SIG-M5 treated with dmso at 0.1 percent for 504 hours (cell line): ENCODE measurements at regions not wholly inside any gene's neighbourhood (a gene's known extent, or its start where the extent isn't known, plus 50 kb on each side); places are given as distances from the start of the nearest gene placed in this dataset.

Experiments used
- DNase-seq: peaks from one replicate; lab custom pipeline; 2025; ENCODE audit not compliant: unreplicated experiment; lab: John Stamatoyannopoulos, UW

GRCh38 chr16:86391486-86391885 is 118.8 kb upstream of the FOXF1 start:
- no peak for DNase-seq

DNA sequence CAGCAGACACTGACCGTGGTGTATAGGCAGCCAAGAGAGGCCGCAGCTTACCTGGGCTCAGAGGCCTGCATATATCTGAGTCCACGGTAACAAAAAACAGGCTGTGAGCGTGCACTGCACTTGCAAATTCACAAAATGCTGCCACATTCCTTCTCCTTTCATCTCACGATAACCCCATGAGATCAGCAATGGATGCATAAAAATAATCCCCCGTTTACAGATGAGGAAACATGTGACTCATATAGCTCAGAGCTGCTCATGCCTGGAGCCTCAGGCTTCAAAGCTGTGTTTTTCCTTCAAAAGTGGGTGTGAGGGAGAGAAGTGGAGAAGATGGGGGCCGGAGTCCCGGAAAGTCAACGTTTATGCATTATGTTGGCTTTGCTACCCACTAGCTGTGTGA is 118.3 kb upstream of the FOXF1 start:
- no peak for DNase-seq

GRCh38 chr16:86392436-86393152 is 117.7 kb upstream of the FOXF1 start:
- no peak for DNase-seq

GRCh38 chr16:86393907-86394626 is 116.3 kb upstream of the FOXF1 start:
- DNase-seq = no peak

DNA sequence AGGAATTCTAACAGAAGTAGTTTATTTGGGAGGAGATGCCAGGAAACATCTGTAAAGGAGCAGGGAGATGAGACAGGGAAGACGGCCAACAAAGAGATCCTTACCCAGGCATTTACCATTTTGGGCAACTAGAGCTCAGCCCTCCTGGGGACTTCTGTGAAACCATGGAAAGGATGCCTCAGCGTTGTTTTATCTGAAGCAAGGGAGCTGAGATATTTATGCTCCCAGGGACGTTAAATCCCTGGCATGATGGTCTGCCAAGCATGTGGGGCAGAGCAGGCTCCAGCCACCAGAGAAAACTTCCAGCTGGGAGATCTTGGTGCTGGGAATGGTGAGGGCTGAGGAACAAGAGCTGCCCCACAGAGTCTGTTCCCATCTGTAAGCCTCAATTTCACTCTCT is 114.8 kb upstream of the FOXF1 start:
- DNase-seq = no peak

DNA sequence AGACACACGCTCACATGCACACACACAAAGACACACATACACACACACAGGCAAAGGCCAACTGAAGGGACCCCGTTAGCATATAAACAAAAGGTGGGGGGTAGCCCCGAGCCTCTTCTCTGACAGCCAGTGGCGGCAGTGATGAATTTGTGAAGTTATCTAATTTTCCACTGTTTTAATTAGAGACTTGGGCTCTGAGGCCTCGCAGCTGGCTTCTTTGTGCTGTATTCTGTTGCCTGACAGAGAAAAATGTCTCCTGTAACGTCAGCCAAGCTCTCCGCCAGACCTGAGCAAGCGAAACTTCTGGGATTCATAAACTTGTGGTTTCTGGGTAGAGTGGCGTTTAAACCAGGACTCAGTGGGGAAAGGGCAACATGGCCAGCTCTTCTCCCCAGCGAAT is 113.9 kb upstream of the FOXF1 start:
- no peak for DNase-seq

DNA sequence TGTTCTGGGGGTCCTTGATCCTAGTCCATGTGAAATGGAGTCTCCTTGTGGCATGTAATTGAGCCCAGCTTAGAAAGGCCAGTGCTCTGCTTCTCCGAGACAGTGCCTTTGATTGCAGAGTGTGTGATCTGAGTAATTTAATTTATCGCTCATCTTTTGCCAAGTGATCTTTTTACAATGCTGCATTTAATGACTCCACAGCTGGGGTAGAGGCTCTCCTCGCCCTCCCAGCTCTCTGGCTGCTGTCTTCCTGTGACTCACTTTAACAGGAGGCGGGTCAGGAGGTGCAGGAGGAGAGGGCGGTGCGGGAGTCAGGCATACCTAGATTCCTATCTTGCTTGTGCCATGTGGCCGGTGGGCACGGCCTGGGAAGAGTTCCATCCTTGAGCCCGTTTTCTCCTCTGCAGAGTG is 113.4 kb upstream of the FOXF1 start:
- DNase-seq = no peak

DNA sequence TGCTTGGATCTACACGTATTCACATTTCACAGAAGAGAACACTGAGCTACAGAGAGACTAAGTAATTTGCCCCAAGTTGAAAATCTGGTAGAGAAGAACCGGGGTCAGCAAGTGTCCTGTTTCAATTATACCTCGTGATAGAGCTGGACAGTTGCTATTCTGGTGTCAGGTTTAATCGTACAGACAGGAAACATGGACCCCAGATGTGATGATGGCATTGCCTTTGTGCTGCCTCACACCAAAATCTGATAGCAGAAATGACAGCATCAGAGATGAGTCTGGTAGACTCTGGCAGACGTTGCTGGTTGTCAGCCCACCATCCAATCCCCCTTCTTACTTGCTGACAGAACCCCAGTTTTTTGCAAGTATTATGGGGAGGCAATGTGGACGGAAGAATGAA is 112.1 kb upstream of the FOXF1 start:
- no peak for DNase-seq

- no peak for DNase-seq
Measured at GRCh38 chr16:86398622-86399021, 111.7 kb upstream of the FOXF1 start.

DNA sequence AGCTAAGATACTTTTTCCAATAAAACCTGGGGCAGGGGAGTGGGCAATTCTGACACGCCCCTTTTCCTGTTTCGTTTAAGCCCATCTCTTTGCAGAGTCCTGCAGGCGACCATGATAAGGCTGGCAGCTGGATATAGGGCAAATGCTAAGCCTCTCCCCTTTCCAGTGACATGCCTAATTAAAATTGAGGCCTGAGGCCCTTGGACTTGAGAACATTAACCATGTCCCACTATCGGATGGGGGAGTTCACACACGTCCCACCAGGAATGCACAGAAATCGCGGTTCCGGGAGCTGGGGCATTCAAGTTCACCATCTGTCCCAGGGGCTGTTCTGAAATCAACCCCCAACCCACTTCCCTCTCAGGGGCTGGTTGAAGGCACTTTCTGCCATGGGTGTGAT is 109.2 kb upstream of the FOXF1 start:
- no peak for DNase-seq

DNA sequence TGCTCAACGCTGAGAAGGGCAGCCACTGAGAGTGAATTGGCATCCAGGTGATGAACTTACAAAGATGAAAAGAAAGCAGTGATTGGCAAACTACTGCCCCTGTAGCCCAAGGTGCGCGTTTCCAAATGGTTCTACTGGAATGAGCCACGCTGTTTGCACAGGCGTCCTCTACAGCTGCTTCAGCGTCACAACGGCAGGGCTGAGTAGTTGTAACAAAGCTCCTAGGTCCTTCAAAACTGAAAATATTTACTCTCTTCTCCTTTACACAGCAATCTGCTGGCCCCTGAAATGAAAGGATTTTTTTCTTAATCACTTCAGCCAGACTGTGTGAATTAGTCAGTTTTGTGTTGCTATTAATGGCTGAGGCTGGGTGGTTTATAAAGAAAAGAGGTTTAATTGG is 107.2 kb upstream of the FOXF1 start:
- DNase-seq = no peak

GRCh38 chr16:86403541-86404163 is 106.7 kb upstream of the FOXF1 start:
- peak; percentile 1 for DNase-seq

- DNase-seq = no peak
Measured at GRCh38 chr16:86404678-86405077, 105.6 kb upstream of the FOXF1 start.

- DNase-seq = no peak
Measured at GRCh38 chr16:86405319-86405718, 105.0 kb upstream of the FOXF1 start.

DNA sequence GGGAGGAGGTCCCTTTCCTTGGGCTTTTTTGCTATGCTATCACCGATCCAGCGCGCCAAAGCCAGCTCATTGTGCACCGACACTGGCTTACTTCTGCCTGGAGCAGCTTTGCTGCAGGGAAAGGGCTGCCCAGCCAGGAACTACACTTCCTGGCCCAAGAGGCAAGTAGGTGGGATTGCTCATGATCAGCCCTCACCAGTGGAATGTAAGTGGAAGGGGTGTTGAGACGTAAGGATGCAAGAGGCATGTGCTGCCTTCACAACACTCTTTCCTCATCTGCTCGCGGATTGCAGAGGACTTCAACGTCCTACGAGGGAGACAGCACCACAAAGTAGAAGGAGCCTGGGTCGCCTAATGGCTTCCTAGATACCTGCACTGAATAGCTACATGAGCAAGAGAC is 104.3 kb upstream of the FOXF1 start:
- no peak for DNase-seq

DNA sequence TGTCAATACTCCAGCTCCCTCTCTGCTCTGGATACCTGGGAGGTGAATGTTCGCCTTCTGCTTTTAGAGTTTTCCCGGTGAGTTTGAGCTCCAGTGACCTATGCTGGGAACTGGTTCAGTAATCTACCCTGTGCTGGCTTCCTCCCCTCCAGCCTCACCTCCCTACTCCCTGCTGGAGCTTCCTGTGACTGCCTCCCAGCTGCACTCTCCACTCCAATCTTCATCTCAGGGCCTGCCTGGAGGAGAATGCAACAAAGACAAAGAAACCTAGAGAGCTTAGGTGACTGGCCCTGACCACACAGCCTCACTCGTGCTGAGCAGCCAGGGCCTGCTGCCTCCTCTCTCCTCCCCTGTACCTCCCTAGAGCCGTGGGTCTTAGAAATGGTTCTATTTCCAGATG is 101.6 kb upstream of the FOXF1 start:
- no peak for DNase-seq

DNA sequence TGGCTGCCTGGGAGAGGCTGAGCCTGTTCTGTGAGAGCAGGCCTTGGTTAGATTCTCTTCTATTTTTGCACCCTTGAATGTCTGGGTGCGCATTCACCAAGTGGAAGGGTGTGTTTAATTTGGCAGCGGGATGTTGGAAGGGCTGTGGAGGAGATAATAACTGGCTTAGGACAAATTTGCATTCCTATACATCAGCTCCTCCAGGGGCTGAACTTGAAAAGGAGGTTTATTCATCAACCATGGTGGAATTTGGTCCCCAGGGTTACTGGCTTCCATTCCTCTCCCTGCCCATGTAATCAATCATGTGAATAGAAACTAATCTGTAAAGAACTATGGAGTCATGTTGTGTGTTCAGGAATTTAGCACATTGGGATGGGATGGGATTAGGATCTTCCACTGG is 100.2 kb upstream of the FOXF1 start:
- DNase-seq = no peak

DNA sequence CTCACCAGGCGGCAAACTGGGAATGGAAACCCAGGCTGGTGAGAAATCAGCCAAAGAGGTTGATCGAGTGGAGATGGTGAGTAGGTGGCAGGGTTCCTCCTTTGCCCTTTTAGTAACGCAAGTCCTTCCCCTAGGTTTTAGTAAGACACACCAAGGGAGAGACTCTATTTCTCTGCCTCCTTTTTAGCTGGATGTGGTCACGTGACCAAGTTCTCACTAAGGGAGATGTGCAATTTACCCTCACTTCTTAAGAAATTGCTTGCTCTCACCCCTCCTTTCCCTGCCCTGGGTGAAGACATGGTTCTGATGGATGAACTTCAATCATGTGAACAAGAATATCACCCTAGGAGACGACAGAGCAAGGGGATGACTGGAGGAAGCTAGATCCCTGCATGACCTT is 99.8 kb upstream of the FOXF1 start:
- no peak for DNase-seq

GRCh38 chr16:86411897-86412296 is 98.4 kb upstream of the FOXF1 start:
- DNase-seq = no peak

DNA sequence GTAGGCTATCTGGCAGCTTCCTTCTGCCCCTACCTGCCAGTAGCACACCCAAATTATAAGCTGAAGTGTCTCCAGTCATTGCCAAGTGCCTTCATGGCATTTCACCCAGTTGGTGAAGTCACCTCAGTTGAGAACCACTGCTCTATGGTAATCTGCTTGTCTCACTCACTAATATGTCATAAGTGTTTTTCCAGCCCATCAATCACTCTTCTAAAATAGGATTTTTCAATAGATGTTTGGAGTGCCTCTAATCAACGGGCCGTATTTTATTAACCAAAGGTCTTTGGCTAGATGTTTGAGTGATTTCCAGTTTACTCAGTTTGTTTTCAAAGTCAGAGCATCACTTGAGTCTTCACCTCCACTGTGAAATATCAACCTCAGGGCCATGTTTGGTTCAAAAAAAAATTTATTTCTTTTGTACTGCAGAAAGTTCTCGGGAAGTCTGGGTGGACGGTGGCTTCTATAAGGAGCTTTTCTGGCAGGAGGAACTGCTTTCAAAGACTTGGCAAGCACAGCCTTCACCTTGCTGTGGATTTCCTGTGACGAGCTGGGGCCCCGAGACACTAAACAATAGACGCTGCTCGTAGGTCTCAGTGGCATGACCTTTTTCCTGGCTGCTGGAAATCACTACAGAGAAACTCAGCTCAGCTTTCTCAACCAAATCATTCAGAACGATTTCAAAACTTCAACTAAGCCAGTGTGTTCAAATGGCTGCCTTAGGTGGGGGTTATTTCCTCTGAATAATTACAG is 95.2 kb upstream of the FOXF1 start:
- DNase-seq = no peak

DNA sequence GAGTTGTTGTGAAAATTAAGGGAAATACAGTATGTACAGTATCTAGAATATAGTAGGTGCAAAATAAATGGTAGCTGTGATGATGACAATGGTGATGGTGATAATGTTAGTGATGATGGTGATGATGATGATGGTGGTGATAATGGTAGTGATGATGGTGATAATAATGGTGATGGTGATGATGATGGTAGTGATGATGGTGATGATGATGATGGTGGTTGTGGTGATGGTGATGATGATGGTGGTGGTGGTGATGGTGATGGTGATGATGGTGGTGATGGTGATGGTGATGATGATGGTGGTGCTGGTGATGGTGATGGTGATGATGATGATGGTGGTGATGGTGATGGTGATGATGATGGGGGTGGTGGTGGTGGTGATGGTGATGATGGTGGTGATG is 91.3 kb upstream of the FOXF1 start:
- DNase-seq = no peak

DNA sequence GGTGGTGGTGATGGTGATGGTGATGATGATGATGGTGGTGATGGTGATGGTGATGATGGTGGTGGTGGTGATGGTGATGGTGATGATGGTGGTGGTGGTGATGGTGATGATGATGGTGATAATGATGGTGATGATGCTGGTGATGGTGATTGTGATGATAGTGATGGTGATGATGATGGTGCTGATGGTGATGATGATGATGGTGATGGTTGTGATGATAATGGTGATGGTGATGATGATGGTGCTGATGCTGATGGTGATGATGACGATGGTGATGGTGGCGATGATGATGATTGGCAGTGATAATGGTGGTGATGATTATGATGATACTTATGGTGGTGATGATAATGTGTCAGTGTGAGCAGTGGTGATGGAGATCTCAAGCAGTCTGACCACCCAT is 90.8 kb upstream of the FOXF1 start:
- DNase-seq = no peak
